Heart right ventricle (tissue), 16 donors: ENCODE measurements at regions not wholly inside any gene's neighbourhood (a gene's known extent, or its start where the extent isn't known, plus 50 kb on each side); places are given as distances from the start of the nearest gene placed in this dataset.

Source experiments
- ATAC-seq, 8 donors: fragments of 200-7000 bp; cut with Tn5 transposase; one replicate each; pipeline ENCODE4 v1.9.1; 2020; ENCODE audit warnings: mild to moderate bottlenecking in 8 of 8, moderate library complexity in 8 of 8, moderate number of reproducible peaks in 1 of 8
- DNase-seq, 2 donors: peaks; one replicate each; pipeline ENCODE4 v3.0.0-alpha.2; 2020
- H3K27ac ChIP-seq, 10 donors: fragments of 200-600 bp; sonication (generic) in 2 of 10; one replicate each; pipeline versions ENCODE4 v1.5.0 to v1.8.0; 2020 to 2022; ENCODE audit warnings: mild to moderate bottlenecking in 3 of 10
- H3K27me3 ChIP-seq, 7 donors: fragments of 200-600 bp; one replicate each; pipeline ENCODE4 v1.8.0; 2021 to 2022; ENCODE audit warnings: mild to moderate bottlenecking in 2 of 7
- H3K36me3 ChIP-seq, 9 donors: fragments of 200-600 bp; sonication (generic) in 1 of 9; one replicate each; pipeline versions ENCODE4 v1.5.0 to v1.8.0; 2020 to 2022; ENCODE audit warnings: mild to moderate bottlenecking in 2 of 9
- H3K4me1 ChIP-seq, 9 donors: fragments of 200-600 bp; sonication (generic) in 1 of 9; one replicate each; pipeline versions ENCODE4 v1.5.0 to v1.8.0; 2020 to 2022; ENCODE audit warnings: mild to moderate bottlenecking in 4 of 9
- H3K4me3 ChIP-seq, 10 donors: fragments of 200-600 bp; sonication (generic) in 2 of 10; one replicate each; pipeline versions ENCODE4 v1.5.0 to v1.8.0; 2020 to 2022; ENCODE audit warnings: mild to moderate bottlenecking in 7 of 10, moderate library complexity in 2 of 10
- H3K9me3 ChIP-seq, 11 donors: fragments of 200-600 bp in 10 of 11; sonication (generic) in 2 of 11; one replicate each; pipeline versions ENCODE4 v1.5.0 to v1.8.0; 2013 to 2022; ENCODE audit warnings: mild to moderate bottlenecking in 2 of 11, control low read depth in 1 of 11, moderate library complexity in 1 of 11
- CTCF ChIP-seq, 9 donors: fragments of 200-600 bp; sonication (generic) in 2 of 9; IDR thresholded peaks; one replicate each; pipeline versions ENCODE4 v1.5.0 to v1.8.0; 2021 to 2022; ENCODE audit warnings: antibody characterized with exemption in 9 of 9, mild to moderate bottlenecking in 5 of 9, moderate library complexity in 1 of 9
- WGBS, 2 donors: extraction: QIAGEN DNeasy Blood & Tissue Kit; methylation state at CpG; one replicate each; pipeline ENCODE4 v1.1.7; 2013; ENCODE audit warnings: inconsistent platforms in 1 of 2; 5-methylcytosine and 5-hydroxymethylcytosine counted together
- intact Hi-C, 10 donors: fragments of 100-400 bp; cut with DNase I; formaldehyde crosslinking; loops; one replicate each; pipeline versions ENCODE4 v1.11.1 to v1.14.2; 2022
- donor health status: Arrhythmogenic right ventricular cardiomyopathy.
- donor health status: ischemic (EF 13 %, LVEDD 7.1; RV severe dilation, severe dysfunction).
- donor health status: healthy with polysubstance abuse.
- donor health status: DM: no; HTN: yes; CAD: no.
- donor health status: DM: no; HTN: no; CAD: no.
- donor health status: ischemic (EF 25% LVEDD 6.9; RV normal size, moderate dysfunction).
- donor health status: ischemic (EF 25% LVEDD 5.7; RV mildly dilated, moderate dysfunction).
- donor health status: healthy.
- donor health status: DM: yes; HTN: yes; CAD: no.
- donor health status: Ischemic cardiomyopathy.
- donor health status: ischemic (EF 35%, LVEDD 5.7; RV mildly dilated, moderate dysfunction).
- donor health status: nonischemic (EF 11% LVEDD 7.7; RV severe dilation, severe dysfunction).
- donor health status: DM: yes; HTN: yes; CAD: no.
- donor health status: PGD.
- donor health status: ischemic (EF 29% LVEDD 5.4; RV normal size, mild dysfunction).
- donor health status: nonischemic (EF 23%, LVEDD 6.1; RV moderate dilation, normal function).

- Histone ChIP-seq H3K4me1 (no peaks in the 10 kb centered on the region), H3K9me3 (peaks cover 0 to 6% (median 0%) of the 10 kb centered on the region in 11 donors), H3K4me3 (no peak overlapping the region), H3K27ac (no peak overlapping the region), H3K36me3 (no peaks in the 10 kb centered on the region), H3K27me3 (no peaks in the 10 kb centered on the region)
- DNase-seq = no peak
- intact Hi-C loops = no loop called here
- ATAC-seq = no peak
- TF ChIP-seq CTCF (IDR thresholded peaks at IDR 0.05) = no peak
Measured at GRCh38 chr7:11935905-11936304, 103.9 kb upstream of the THSD7A start.

DNA sequence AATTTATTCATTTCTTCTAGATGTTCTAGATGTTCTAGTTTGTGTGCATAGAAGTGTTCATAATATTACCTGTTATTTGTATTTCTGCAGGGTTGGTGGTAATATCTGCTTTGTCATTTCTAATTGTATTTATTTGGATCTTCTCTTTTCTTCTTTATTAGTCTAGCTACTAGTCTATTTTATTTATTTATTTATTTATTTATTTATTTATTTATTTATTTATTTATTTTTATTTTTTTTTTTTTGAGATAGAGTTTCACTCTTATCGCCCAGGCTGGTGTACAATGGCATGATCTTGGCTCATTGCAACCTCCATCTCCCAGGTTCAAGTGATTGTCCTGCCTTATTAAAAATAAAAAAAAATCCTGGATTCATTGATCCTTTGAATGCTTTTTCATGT lies 114.8 kb upstream of the THSD7A start:
- Histone ChIP-seq H3K9me3 (peaks cover 0 to 27% (median 0%) of the 10 kb centered on the region in 11 donors), H3K4me3 (no peak overlapping the region), H3K27ac (no peak overlapping the region), H3K27me3 (no peaks in the 10 kb centered on the region), H3K4me1 (no peaks in the 10 kb centered on the region), H3K36me3 (no peaks in the 10 kb centered on the region)
- DNase-seq = no peak
- TF ChIP-seq CTCF (IDR thresholded peaks at IDR 0.05) = no peak
- intact Hi-C loops = no loop called here
- WGBS, 2 donors = 98 to 100% methylated on average over 1 of the region's 1 CpG
- no peak for ATAC-seq

DNA sequence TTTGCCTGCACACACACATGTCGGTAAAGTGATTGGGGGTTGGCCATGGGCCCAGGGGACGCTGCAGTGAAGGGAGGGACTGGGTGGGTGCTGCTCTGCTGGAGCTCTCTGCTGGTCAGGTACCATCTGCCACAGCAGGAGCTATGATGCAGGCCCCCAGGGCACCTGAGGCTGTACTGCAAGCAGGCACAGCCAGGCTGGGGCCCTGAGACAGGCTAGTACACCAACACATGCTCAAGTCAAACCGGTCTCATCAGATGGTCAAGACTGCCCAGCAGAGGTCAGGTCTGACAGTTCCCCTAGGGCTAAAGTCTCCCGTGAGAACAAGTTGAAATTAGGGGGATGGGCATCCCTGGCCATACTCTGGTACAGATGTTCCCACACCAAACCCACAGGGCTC lies 118.3 kb upstream of the THSD7A start:
- TF ChIP-seq CTCF (IDR thresholded peaks at IDR 0.05) = no peak
- intact Hi-C loops = no loop called here
- Histone ChIP-seq H3K36me3 (no peaks in the 10 kb centered on the region), H3K27ac (no peak overlapping the region), H3K9me3 (peaks cover 0 to 15% (median 0%) of the 10 kb centered on the region in 11 donors), H3K27me3 (no peaks in the 10 kb centered on the region), H3K4me1 (no peaks in the 10 kb centered on the region), H3K4me3 (no peak overlapping the region)
- DNase-seq (no peak), ATAC-seq (no peak)
- WGBS, 2 donors = 82 to 83% methylated on average over 4 of the region's 4 CpGs

GRCh38 chr7:11950942-11951341 lies 118.9 kb upstream of the THSD7A start:
- Histone ChIP-seq H3K9me3 (peaks cover 0 to 8% (median 0%) of the 10 kb centered on the region in 11 donors), H3K4me1 (no peaks in the 10 kb centered on the region), H3K4me3 (no peak overlapping the region), H3K27me3 (no peaks in the 10 kb centered on the region), H3K27ac (no peak overlapping the region), H3K36me3 (no peaks in the 10 kb centered on the region)
- TF ChIP-seq CTCF (IDR thresholded peaks at IDR 0.05) = no peak
- intact Hi-C loops = no loop called here
- DNase-seq (no peak), ATAC-seq (no peak)
- WGBS, 2 donors = 92 to 94% methylated on average over 3 of the region's 3 CpGs

DNA sequence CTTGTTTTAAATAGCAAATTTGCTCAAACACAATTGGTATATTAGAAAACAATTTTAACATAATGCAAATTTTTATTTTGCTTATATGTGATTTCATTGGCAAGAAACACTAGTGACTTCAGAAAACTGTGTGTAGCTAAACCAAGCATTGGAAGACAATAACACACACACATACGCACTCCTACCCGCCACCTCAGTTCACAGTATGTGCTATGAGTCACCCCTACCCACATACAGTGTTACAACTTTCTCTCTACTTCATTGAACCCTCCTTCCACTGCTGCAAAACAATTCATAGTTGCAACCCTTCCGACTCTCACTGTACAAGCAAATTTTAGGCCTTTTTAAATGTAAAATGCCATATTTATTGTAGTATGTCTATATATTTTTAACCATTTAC lies 119.9 kb upstream of the THSD7A start:
- no peaks in the 10 kb centered on the region for H3K36me3 ChIP-seq
- no peak for TF ChIP-seq CTCF (IDR thresholded peaks at IDR 0.05)
- no peaks in the 10 kb centered on the region for H3K27me3 ChIP-seq
- no peak overlapping the region for H3K27ac ChIP-seq
- ATAC-seq = no peak
- no peaks in the 10 kb centered on the region for H3K4me1 ChIP-seq
- H3K4me3 ChIP-seq = no peak overlapping the region
- H3K9me3 ChIP-seq = peaks cover 0 to 8% (median 0%) of the 10 kb centered on the region in 11 donors
- no peak for DNase-seq
- 86 to 95% methylated on average over 3 of the region's 3 CpGs for WGBS, 2 donors
- intact Hi-C loops = no loop called here
